ENCODE measurements at regions not wholly inside any gene's neighbourhood (a gene's known extent, or its start where the extent isn't known, plus 50 kb on each side); places are given as distances from the start of the nearest gene placed in this dataset.

GRCh38 chr6:3621411-3621810, 130.1 kb downstream of the PXDC1 start:
- H3K4me1 ChIP-seq: no peaks in the 10 kb centered on the region
- H3K27me3 ChIP-seq: no peaks in the 10 kb centered on the region
- H3K27ac ChIP-seq: no peak overlapping the region
- intact Hi-C loops (cut with DNase I): no loop called here
- DNase-seq: no peak
- no peak overlapping the region for H3K4me3 ChIP-seq
- no peaks in the 10 kb centered on the region for H3K36me3 ChIP-seq
- no peak overlapping the region for H3K9ac ChIP-seq (ENCODE audit: low read depth in 2 of 2, low read length in 2 of 2)
- no peaks in the 10 kb centered on the region for H3K9me3 ChIP-seq
- TF ChIP-seq CTCF (IDR thresholded peaks at IDR 0.05): no peak

DNA sequence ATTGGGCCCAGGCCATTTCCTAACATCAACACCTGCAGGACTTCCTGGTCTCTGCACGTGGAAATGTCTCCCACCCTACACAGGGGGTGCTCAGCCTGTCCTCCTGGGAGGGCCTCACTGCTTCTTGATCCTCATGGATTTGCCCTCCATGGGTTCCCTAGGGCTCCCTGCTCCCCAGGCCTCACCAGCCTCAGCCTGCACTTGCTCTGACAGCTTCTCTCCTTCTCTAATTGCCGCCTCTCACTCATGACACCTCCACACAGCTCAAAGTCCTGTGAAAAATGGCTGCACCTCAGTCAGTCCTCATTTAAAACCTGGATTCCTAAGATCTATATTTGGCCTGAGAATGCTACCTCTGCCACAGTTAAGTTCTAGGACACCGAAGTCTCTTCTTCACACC, 130.6 kb downstream of the PXDC1 start:
- H3K9ac ChIP-seq (ENCODE audit: low read depth in 2 of 2, low read length in 2 of 2): no peak overlapping the region
- H3K4me3 ChIP-seq: no peak overlapping the region
- H3K27ac ChIP-seq: no peak overlapping the region
- no peak for DNase-seq
- H3K27me3 ChIP-seq: no peaks in the 10 kb centered on the region
- H3K9me3 ChIP-seq: no peaks in the 10 kb centered on the region
- no peaks in the 10 kb centered on the region for H3K36me3 ChIP-seq
- TF ChIP-seq CTCF (IDR thresholded peaks at IDR 0.05): no peak
- intact Hi-C loops (cut with DNase I): no loop called here
- no peaks in the 10 kb centered on the region for H3K4me1 ChIP-seq

DNA sequence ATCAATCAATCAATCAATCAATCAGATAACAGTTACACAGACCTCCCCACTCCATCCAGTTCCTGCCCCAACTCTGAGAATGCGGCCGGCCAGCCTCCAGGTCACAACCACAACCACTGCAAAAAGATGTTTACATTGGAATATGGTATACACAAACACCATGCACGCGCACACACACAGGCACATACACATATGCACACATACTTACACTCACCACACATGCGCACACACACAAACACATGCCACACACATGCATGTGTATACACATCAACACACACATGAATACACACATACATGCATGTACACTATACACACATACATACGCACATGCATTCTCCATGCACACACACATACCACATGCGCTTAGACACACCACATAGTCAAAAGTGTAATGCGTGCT, 131.1 kb downstream of the PXDC1 start:
- DNase-seq: no peak
- Histone ChIP-seq H3K27ac (no peak overlapping the region), H3K9me3 (no peaks in the 10 kb centered on the region), H3K36me3 (no peaks in the 10 kb centered on the region), H3K4me1 (no peaks in the 10 kb centered on the region), H3K4me3 (no peak overlapping the region), H3K9ac (ENCODE audit: low read depth in 2 of 2, low read length in 2 of 2) (no peak overlapping the region), H3K27me3 (no peaks in the 10 kb centered on the region)
- intact Hi-C loops (cut with DNase I): no loop called here
- no peak for TF ChIP-seq CTCF (IDR thresholded peaks at IDR 0.05)

- intact Hi-C loops (cut with DNase I): no loop called here
- no peak overlapping the region for H3K27ac ChIP-seq
- H3K9ac ChIP-seq (ENCODE audit: low read depth in 2 of 2, low read length in 2 of 2): no peak overlapping the region
- TF ChIP-seq CTCF (IDR thresholded peaks at IDR 0.05): no peak
- no peak for DNase-seq
- no peak overlapping the region for H3K4me3 ChIP-seq
- H3K9me3 ChIP-seq: no peaks in the 10 kb centered on the region
- H3K27me3 ChIP-seq: no peaks in the 10 kb centered on the region
- no peaks in the 10 kb centered on the region for H3K4me1 ChIP-seq
- no peaks in the 10 kb centered on the region for H3K36me3 ChIP-seq
Observed at GRCh38 chr6:3619800-3620199, 131.7 kb downstream of the PXDC1 start.

DNA sequence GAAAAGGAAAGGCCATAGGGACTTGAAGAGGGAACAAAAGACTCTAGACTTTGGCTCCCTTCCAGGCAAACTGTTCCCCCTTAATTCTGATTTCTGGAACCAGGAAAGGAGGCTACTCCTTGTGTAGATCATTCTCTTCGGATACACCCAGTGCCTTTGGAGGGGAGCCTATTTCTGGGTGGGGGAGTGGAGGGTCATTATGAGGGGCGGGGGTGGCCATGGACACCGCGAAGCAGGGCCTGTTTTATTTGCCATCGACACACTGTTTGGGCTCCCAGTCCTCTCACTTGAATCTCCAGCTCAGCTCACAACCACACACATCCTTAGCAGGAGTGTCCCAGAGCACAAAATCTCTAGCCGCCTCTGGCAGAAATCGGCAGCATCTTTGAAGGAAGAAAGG, 132.3 kb downstream of the PXDC1 start:
- Histone ChIP-seq H3K27ac (no peak overlapping the region), H3K9ac (ENCODE audit: low read depth in 2 of 2, low read length in 2 of 2) (no peak overlapping the region), H3K9me3 (no peaks in the 10 kb centered on the region), H3K4me3 (no peak overlapping the region), H3K27me3 (no peaks in the 10 kb centered on the region), H3K4me1 (no peaks in the 10 kb centered on the region), H3K36me3 (no peaks in the 10 kb centered on the region)
- intact Hi-C loops (cut with DNase I): no loop called here
- no peak for DNase-seq
- no peak for TF ChIP-seq CTCF (IDR thresholded peaks at IDR 0.05)

DNA sequence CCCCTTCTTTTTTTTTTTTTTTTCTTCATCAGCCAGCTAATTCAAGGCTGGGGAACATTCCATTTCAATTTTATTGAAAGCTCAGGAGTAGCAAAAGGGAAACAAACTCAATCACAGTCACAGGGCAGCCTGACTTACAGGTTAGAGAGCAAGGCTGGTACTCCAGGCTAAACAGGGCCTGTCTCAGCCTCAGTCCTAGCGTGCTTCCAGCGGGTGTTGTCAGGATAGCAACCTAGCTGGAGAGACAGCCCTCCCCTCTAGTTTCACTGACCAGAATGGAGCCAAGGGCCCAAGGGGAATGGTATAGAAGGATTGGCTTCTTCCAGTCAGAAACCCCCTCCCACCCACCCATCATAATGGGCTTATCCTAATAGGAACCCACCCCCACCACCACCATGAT, 132.9 kb downstream of the PXDC1 start:
- H3K27ac ChIP-seq: no peak overlapping the region
- no peaks in the 10 kb centered on the region for H3K27me3 ChIP-seq
- H3K9ac ChIP-seq (ENCODE audit: low read depth in 2 of 2, low read length in 2 of 2): no peak overlapping the region
- H3K4me1 ChIP-seq: no peaks in the 10 kb centered on the region
- TF ChIP-seq CTCF (IDR thresholded peaks at IDR 0.05): no peak
- no peaks in the 10 kb centered on the region for H3K36me3 ChIP-seq
- DNase-seq: no peak
- H3K9me3 ChIP-seq: no peaks in the 10 kb centered on the region
- no peak overlapping the region for H3K4me3 ChIP-seq
- intact Hi-C loops (cut with DNase I): no loop called here

Measured in colonic mucosa (tissue), 4 donors.